ENCODE measurements at regions not wholly inside any gene's neighbourhood (a gene's known extent, or its start where the extent isn't known, plus 50 kb on each side); places are given as distances from the start of the nearest gene placed in this dataset.

- in situ Hi-C loops (cut with MboI; ENCODE audit: low sequenced_read_pairs, unreplicated experiment): no loop called here
- TF ChIP-seq CTCF (IDR thresholded peaks at IDR 0.05; ENCODE audit: borderline replicate concordance, control extremely low read depth, extremely low read depth, insufficient read depth, missing control alignments): no peak
- no peak for DNase-seq (ENCODE audit: low spot score)
Observed at GRCh38 chr5:63262185-63262981, 683.8 kb downstream of the LRRC70 start.

GRCh38 chr5:63261695-63262094, 683.1 kb downstream of the LRRC70 start:
- no peak for DNase-seq (ENCODE audit: low spot score)
- TF ChIP-seq CTCF (IDR thresholded peaks at IDR 0.05; ENCODE audit: borderline replicate concordance, control extremely low read depth, extremely low read depth, insufficient read depth, missing control alignments): no peak
- in situ Hi-C loops (cut with MboI; ENCODE audit: low sequenced_read_pairs, unreplicated experiment): no loop called here

DNA sequence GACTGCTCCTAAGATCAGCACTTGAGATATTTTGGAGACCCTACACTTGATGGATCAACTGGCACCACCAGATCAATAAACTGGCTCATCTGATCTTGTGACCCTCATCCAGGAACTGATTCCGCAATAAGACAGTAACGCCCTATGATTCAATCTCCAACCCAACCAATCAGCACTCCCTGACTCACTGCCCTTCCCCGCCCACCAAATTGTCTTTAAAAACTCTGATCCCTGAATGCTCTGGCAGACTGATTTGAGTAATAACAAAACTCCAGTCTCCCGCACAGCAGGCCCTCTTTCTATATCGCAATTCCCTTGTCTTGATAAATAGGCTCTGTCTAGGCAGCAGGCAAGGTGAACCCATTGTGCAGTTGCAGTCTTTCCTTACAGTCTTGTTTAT, 677.0 kb downstream of the LRRC70 start:
- no peak for TF ChIP-seq CTCF (IDR thresholded peaks at IDR 0.05; ENCODE audit: borderline replicate concordance, control extremely low read depth, extremely low read depth, insufficient read depth, missing control alignments)
- in situ Hi-C loops (cut with MboI; ENCODE audit: low sequenced_read_pairs, unreplicated experiment): no loop called here
- DNase-seq (ENCODE audit: low spot score): no peak

DNA sequence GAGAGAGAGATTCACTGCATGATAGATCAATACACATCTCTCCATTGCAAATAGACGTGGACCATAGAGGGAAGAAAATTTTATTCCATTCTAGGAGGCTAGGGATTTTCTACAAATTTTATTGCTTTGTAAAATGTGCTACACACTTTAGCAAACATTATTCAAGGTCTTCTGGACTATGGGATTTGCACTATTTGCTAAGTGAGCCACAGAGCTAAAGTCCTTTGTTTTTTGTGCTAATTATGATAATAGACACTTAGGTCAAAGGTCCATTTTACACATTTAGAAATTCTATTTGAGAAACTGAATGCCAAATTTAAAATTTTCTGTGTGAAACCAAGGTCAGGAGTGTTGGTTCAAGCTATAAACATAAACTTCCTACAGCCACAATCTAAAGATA, 672.3 kb downstream of the LRRC70 start:
- no peak for DNase-seq (ENCODE audit: low spot score)
- in situ Hi-C loops (cut with MboI; ENCODE audit: low sequenced_read_pairs, unreplicated experiment): no loop called here
- no peak for TF ChIP-seq CTCF (IDR thresholded peaks at IDR 0.05; ENCODE audit: borderline replicate concordance, control extremely low read depth, extremely low read depth, insufficient read depth, missing control alignments)

DNA sequence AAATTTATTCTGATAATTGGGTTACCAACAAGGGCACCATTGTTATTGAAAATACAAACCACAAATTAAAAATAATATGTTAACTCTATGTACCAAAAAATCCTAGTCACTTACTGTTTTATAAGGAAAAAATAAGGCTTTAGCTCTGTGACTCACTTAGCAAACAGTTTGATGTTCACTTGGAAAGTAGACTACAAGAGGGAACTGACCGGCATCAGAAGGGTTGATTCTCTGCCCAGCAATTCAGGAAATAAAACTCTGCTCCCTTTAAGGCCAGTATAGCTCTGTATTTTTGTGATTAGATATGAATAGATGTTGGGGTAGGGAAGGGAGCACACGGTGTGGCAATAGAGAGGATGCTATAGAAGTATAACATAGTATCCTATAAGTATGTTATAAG, 671.3 kb downstream of the LRRC70 start:
- no peak for TF ChIP-seq CTCF (IDR thresholded peaks at IDR 0.05; ENCODE audit: borderline replicate concordance, control extremely low read depth, extremely low read depth, insufficient read depth, missing control alignments)
- in situ Hi-C loops (cut with MboI; ENCODE audit: low sequenced_read_pairs, unreplicated experiment): no loop called here
- no peak for DNase-seq (ENCODE audit: low spot score)

GRCh38 chr5:63247651-63248050, 669.0 kb downstream of the LRRC70 start:
- TF ChIP-seq CTCF (IDR thresholded peaks at IDR 0.05; ENCODE audit: borderline replicate concordance, control extremely low read depth, extremely low read depth, insufficient read depth, missing control alignments): no peak
- in situ Hi-C loops (cut with MboI; ENCODE audit: low sequenced_read_pairs, unreplicated experiment): no loop called here
- DNase-seq (ENCODE audit: low spot score): no peak
